Tibial nerve (tissue), 4 donors: ENCODE measurements at regions not wholly inside any gene's neighbourhood (a gene's known extent, or its start where the extent isn't known, plus 50 kb on each side); places are given as distances from the start of the nearest gene placed in this dataset.

Source experiments
- EP300 ChIP-seq, 2 donors: sonication (generic); formaldehyde crosslinking; IDR thresholded peaks; one replicate each; pipeline ENCODE4 v1.6.1; 2017; ENCODE audit warnings: antibody characterized with exemption in 2 of 2, mild to moderate bottlenecking in 1 of 2
- POLR2A ChIP-seq, 2 donors: fragments of 450-650 bp; IDR thresholded peaks; one replicate each; pipeline ENCODE4 v1.6.1; 2017; ENCODE audit warnings: antibody characterized with exemption in 2 of 2, mild to moderate bottlenecking in 2 of 2, moderate library complexity in 2 of 2
- TF ChIP-seq, protein P1 (sequence below), 5 experiments: fragments of 200-600 bp in 3 of 5; fragments of 450-650 bp in 2 of 5; sonication (generic) in 3 of 5; IDR thresholded peaks; one replicate each; pipeline ENCODE4 v1.5.1; 2016 to 2019; ENCODE audit warnings: antibody characterized with exemption in 5 of 5, mild to moderate bottlenecking in 3 of 5, moderate library complexity in 2 of 5

DNA sequence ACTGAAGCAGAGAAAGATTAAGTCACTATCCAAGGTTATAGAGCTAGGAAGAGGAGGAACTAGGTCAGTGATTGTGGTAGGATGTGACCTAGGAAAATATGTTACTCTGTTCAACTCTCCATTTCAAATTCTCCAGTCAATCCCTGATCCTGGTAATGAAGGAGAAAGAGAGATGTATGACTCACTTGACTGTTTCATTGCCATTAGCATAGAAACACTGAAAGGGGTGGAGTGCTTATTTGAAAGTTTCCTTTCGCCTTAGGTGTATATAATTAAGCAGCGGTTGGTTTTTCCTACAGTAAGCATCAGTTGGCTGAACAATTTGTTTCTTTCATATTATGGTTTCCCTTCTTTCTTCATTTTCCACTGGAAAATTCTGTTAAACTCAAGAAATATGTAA is 198.1 kb upstream of the CSNK1A1L start:
- TF ChIP-seq, protein P1, sequence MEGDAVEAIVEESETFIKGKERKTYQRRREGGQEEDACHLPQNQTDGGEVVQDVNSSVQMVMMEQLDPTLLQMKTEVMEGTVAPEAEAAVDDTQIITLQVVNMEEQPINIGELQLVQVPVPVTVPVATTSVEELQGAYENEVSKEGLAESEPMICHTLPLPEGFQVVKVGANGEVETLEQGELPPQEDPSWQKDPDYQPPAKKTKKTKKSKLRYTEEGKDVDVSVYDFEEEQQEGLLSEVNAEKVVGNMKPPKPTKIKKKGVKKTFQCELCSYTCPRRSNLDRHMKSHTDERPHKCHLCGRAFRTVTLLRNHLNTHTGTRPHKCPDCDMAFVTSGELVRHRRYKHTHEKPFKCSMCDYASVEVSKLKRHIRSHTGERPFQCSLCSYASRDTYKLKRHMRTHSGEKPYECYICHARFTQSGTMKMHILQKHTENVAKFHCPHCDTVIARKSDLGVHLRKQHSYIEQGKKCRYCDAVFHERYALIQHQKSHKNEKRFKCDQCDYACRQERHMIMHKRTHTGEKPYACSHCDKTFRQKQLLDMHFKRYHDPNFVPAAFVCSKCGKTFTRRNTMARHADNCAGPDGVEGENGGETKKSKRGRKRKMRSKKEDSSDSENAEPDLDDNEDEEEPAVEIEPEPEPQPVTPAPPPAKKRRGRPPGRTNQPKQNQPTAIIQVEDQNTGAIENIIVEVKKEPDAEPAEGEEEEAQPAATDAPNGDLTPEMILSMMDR (IDR thresholded peaks at IDR 0.05) = no peak
- TF ChIP-seq POLR2A (IDR thresholded peaks at IDR 0.05) (no peak), EP300 (IDR thresholded peaks at IDR 0.05) (no peak)
